H1 (cell line): ENCODE measurements at regions not wholly inside any gene's neighbourhood (a gene's known extent, or its start where the extent isn't known, plus 50 kb on each side); places are given as distances from the start of the nearest gene placed in this dataset.

Source experiments
- JUND ChIP-seq: IDR thresholded peaks from 2 replicates; pipeline ENCODE4 v1.6.1; 2011; ENCODE audit warnings: mild to moderate bottlenecking, improper control_type of control experiment, low read length
- SIN3A ChIP-seq, 2 experiments: IDR thresholded peaks in 1 of 2; conservative IDR thresholded peaks in 1 of 2; 2 replicates each; pipeline ENCODE4 v1.6.1; 2011 to 2012; ENCODE audit warnings: low read length in 2 of 2, improper control_type of control experiment in 1 of 2, low read depth in 1 of 2, mild to moderate bottlenecking in 1 of 2
- TF ChIP-seq, protein P1 (sequence below): fragments of 300-600 bp; sonication (generic); IDR thresholded peaks from 2 replicates; pipeline ENCODE4 v1.7.1; 2012; ENCODE audit warnings: low read length, moderate library complexity, mild to moderate bottlenecking, inconsistent platforms; ENCODE audit not compliant: insufficient replicate concordance

DNA sequence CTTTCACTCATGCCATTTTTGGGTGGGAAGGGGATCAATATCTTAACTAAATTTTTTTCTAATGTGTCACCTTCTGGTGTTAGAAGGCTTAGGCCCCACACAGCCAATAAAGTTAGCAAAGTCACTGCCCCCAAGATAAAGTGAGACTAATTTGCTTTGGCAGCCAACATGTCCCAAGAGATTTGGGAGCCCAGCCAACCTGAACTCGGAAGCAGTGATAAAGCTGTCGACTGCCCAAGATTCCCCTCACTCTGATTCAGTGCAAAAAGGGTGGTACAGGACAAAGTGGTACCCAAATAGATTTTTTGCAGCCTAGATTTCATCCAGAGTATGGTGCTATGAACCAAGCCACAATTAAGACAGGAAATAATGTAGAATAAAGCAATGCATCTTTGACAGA, 572.5 kb upstream of the ARRDC3 start (continued):
- TF ChIP-seq, protein P1, sequence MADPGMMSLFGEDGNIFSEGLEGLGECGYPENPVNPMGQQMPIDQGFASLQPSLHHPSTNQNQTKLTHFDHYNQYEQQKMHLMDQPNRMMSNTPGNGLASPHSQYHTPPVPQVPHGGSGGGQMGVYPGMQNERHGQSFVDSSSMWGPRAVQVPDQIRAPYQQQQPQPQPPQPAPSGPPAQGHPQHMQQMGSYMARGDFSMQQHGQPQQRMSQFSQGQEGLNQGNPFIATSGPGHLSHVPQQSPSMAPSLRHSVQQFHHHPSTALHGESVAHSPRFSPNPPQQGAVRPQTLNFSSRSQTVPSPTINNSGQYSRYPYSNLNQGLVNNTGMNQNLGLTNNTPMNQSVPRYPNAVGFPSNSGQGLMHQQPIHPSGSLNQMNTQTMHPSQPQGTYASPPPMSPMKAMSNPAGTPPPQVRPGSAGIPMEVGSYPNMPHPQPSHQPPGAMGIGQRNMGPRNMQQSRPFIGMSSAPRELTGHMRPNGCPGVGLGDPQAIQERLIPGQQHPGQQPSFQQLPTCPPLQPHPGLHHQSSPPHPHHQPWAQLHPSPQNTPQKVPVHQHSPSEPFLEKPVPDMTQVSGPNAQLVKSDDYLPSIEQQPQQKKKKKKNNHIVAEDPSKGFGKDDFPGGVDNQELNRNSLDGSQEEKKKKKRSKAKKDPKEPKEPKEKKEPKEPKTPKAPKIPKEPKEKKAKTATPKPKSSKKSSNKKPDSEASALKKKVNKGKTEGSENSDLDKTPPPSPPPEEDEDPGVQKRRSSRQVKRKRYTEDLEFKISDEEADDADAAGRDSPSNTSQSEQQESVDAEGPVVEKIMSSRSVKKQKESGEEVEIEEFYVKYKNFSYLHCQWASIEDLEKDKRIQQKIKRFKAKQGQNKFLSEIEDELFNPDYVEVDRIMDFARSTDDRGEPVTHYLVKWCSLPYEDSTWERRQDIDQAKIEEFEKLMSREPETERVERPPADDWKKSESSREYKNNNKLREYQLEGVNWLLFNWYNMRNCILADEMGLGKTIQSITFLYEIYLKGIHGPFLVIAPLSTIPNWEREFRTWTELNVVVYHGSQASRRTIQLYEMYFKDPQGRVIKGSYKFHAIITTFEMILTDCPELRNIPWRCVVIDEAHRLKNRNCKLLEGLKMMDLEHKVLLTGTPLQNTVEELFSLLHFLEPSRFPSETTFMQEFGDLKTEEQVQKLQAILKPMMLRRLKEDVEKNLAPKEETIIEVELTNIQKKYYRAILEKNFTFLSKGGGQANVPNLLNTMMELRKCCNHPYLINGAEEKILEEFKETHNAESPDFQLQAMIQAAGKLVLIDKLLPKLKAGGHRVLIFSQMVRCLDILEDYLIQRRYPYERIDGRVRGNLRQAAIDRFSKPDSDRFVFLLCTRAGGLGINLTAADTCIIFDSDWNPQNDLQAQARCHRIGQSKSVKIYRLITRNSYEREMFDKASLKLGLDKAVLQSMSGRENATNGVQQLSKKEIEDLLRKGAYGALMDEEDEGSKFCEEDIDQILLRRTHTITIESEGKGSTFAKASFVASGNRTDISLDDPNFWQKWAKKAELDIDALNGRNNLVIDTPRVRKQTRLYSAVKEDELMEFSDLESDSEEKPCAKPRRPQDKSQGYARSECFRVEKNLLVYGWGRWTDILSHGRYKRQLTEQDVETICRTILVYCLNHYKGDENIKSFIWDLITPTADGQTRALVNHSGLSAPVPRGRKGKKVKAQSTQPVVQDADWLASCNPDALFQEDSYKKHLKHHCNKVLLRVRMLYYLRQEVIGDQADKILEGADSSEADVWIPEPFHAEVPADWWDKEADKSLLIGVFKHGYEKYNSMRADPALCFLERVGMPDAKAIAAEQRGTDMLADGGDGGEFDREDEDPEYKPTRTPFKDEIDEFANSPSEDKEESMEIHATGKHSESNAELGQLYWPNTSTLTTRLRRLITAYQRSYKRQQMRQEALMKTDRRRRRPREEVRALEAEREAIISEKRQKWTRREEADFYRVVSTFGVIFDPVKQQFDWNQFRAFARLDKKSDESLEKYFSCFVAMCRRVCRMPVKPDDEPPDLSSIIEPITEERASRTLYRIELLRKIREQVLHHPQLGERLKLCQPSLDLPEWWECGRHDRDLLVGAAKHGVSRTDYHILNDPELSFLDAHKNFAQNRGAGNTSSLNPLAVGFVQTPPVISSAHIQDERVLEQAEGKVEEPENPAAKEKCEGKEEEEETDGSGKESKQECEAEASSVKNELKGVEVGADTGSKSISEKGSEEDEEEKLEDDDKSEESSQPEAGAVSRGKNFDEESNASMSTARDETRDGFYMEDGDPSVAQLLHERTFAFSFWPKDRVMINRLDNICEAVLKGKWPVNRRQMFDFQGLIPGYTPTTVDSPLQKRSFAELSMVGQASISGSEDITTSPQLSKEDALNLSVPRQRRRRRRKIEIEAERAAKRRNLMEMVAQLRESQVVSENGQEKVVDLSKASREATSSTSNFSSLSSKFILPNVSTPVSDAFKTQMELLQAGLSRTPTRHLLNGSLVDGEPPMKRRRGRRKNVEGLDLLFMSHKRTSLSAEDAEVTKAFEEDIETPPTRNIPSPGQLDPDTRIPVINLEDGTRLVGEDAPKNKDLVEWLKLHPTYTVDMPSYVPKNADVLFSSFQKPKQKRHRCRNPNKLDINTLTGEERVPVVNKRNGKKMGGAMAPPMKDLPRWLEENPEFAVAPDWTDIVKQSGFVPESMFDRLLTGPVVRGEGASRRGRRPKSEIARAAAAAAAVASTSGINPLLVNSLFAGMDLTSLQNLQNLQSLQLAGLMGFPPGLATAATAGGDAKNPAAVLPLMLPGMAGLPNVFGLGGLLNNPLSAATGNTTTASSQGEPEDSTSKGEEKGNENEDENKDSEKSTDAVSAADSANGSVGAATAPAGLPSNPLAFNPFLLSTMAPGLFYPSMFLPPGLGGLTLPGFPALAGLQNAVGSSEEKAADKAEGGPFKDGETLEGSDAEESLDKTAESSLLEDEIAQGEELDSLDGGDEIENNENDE = no peak
- TF ChIP-seq JUND (no peak), SIN3A (conservative IDR thresholded peaks at IDR 0.05 in 1 of 2, IDR thresholded peaks at IDR 0.05 in 1 of 2; ENCODE audit: low read depth in 1 of 2, low read length in 2 of 2) (no peak)
